GM12878 (cell line): ENCODE measurements at regions not wholly inside any gene's neighbourhood (a gene's known extent, or its start where the extent isn't known, plus 50 kb on each side); places are given as distances from the start of the nearest gene placed in this dataset.

Experiments
- ATAC-seq: fragments of 200-7000 bp; cut with Tn5 transposase; 3 replicates; pipeline ENCODE4 v1.9.1; 2020; ENCODE audit warnings: mild to moderate bottlenecking, moderate library complexity
- BruUV-seq: library from RNA; stranded (reverse); fragments of 400-500 nt; replicated peaks from 2 replicates; lab custom pipeline; 2021; lab: Mats Ljungman, UMichigan
- CTCF ChIA-PET: fragments of 300-600 bp; sonication (Branson Sonifier 250); formaldehyde crosslinking; extraction: SDS; loops from one replicate; lab custom pipeline; 2021; ENCODE audit warnings: inconsistent platforms; lab: Yijun Ruan, JAX
- POLR2A ChIA-PET: fragments of 350-600 bp; formaldehyde crosslinking; extraction: SDS; loops from one replicate; lab custom pipeline; 2021; ENCODE audit warnings: inconsistent platforms; lab: Charles Lee
- RAD21 ChIA-PET: fragments of 300-600 bp; sonication (Branson Sonifier 250); formaldehyde crosslinking; loops from one replicate; lab custom pipeline; 2023; ENCODE audit warnings: antibody characterized with exemption; ENCODE audit not compliant: unreplicated experiment; lab: Charles Lee
- SMC1A ChIA-PET: fragments of 300-600 bp; sonication (Branson Sonifier 250); formaldehyde crosslinking; loops from one replicate; lab custom pipeline; 2023; ENCODE audit not compliant: unreplicated experiment, uncharacterized antibody; lab: Charles Lee
- DNase-seq: peaks from one replicate; pipeline ENCODE4 v3.0.0-alpha.2; 2011; ENCODE audit warnings: low read depth, low spot score
- FAIRE-seq: peaks from 3 replicates; lab custom pipeline; 2011; peaks lifted over from hg19 to GRCh38; lab: Jason Lieb, UNC
- H2AFZ ChIP-seq: 2 replicates; pipeline ENCODE4 v1.6.0; 2011; ENCODE audit warnings: low read depth, low read length, control low read depth; ENCODE audit not compliant: control insufficient read depth
- H3K27ac ChIP-seq: 2 replicates; pipeline ENCODE4 v1.5.1; 2011; ENCODE audit warnings: control low read depth; ENCODE audit not compliant: control insufficient read depth, insufficient read depth
- H3K27me3 ChIP-seq, 2 experiments: replicated peaks in 1 of 2; 2 replicates each; pipeline versions ENCODE4 v1.6.0 to v1.6.1; 2011; ENCODE audit warnings: low read length in 1 of 2; ENCODE audit not compliant: control insufficient read depth in 2 of 2, insufficient read depth in 2 of 2
- H3K36me3 ChIP-seq, 2 experiments: 2 replicates each; pipeline ENCODE4 v1.5.1; 2011; ENCODE audit warnings: low read length in 1 of 2; ENCODE audit not compliant: control insufficient read depth in 2 of 2, insufficient read depth in 2 of 2
- H3K4me1 ChIP-seq: 2 replicates; pipeline ENCODE4 v1.6.1; 2011; ENCODE audit warnings: mild to moderate bottlenecking, low read length, moderate library complexity, mixed read lengths; ENCODE audit not compliant: control insufficient read depth, insufficient read depth
- H3K4me2 ChIP-seq: 2 replicates; pipeline ENCODE4 v1.6.0; 2011; ENCODE audit warnings: control low read depth; ENCODE audit not compliant: control insufficient read depth, insufficient read depth
- H3K4me3 ChIP-seq: fragments of 200-600 bp; sonication (generic); 2 replicates; pipeline ENCODE4 v1.5.1; 2016
- H3K79me2 ChIP-seq: 2 replicates; pipeline ENCODE4 v1.6.0; 2011; ENCODE audit warnings: low read length; ENCODE audit not compliant: control insufficient read depth, insufficient read depth
- H3K9ac ChIP-seq: 2 replicates; pipeline ENCODE4 v1.8.0; 2011; ENCODE audit warnings: low read length, control low read depth, mixed read lengths; ENCODE audit not compliant: control insufficient read depth, insufficient read depth
- H3K9me3 ChIP-seq: replicated peaks from 3 replicates; pipeline ENCODE4 v1.5.1; 2011; ENCODE audit warnings: mild to moderate bottlenecking, low read length; ENCODE audit not compliant: control insufficient read depth, insufficient read depth
- H4K20me1 ChIP-seq: 2 replicates; pipeline ENCODE4 v1.6.0; 2011; ENCODE audit not compliant: control insufficient read depth, insufficient read depth
- CREB1 ChIP-seq: IDR thresholded peaks from 2 replicates; pipeline ENCODE4 v1.6.1; 2012; ENCODE audit warnings: low read depth, mild to moderate bottlenecking, inconsistent platforms
- ELK1 ChIP-seq: IDR thresholded peaks from 2 replicates; pipeline ENCODE4 v1.6.1; 2012; ENCODE audit warnings: low read depth, low read length, improper control_type of control experiment
- ETV6 ChIP-seq, 2 experiments: fragments of 450-650 bp in 1 of 2; IDR thresholded peaks in 1 of 2; conservative IDR thresholded peaks in 1 of 2; 2 replicates each; pipeline ENCODE4 v1.6.1; 2014; ENCODE audit warnings: antibody characterized with exemption in 1 of 2, borderline replicate concordance in 1 of 2, low read depth in 1 of 2, mild to moderate bottlenecking in 1 of 2, moderate library complexity in 1 of 2
- FOXM1 ChIP-seq: IDR thresholded peaks from 2 replicates; pipeline ENCODE4 v1.6.1; 2012; ENCODE audit warnings: low read depth, mild to moderate bottlenecking, inconsistent platforms, low read length, moderate library complexity
- MXI1 ChIP-seq: fragments of 150-350 bp; IDR thresholded peaks from 2 replicates; pipeline ENCODE4 v1.6.1; 2011; ENCODE audit warnings: low read depth, mild to moderate bottlenecking, inconsistent platforms, low read length, improper control_type of control experiment
- NFIC ChIP-seq: IDR thresholded peaks from 2 replicates; pipeline ENCODE4 v1.6.1; 2012; ENCODE audit warnings: low read depth, mild to moderate bottlenecking, inconsistent platforms, low read length, moderate library complexity
- NFYB ChIP-seq: IDR thresholded peaks from 2 replicates; pipeline ENCODE4 v1.6.1; 2011; ENCODE audit warnings: low read depth, mild to moderate bottlenecking, low read length, improper control_type of control experiment, moderate library complexity; ENCODE audit not compliant: insufficient read depth
- PML ChIP-seq: IDR thresholded peaks from 2 replicates; pipeline ENCODE4 v1.6.1; 2012; ENCODE audit warnings: low read length, inconsistent platforms
- POU2F2 ChIP-seq: IDR thresholded peaks from 3 replicates; pipeline ENCODE4 v1.6.1; 2011; ENCODE audit warnings: low read depth, mild to moderate bottlenecking, low read length, borderline replicate concordance
- RELA ChIP-seq: fragments of 450-650 bp; IDR thresholded peaks from 2 replicates; pipeline ENCODE4 v1.8.0; 2014; ENCODE audit warnings: borderline replicate concordance; ENCODE audit not compliant: partially characterized antibody
- SUZ12 ChIP-seq: fragments of 200-600 bp; sonication (generic); IDR thresholded peaks from one replicate; pipeline ENCODE4 v1.6.1; 2018; ENCODE audit warnings: antibody characterized with exemption, mild to moderate bottlenecking; ENCODE audit not compliant: unreplicated experiment
- TBL1XR1 ChIP-seq: IDR thresholded peaks from 2 replicates; pipeline ENCODE4 v1.6.1; 2012; ENCODE audit warnings: low read depth, low read length, improper control_type of control experiment
- ZNF217 ChIP-seq: fragments of 450-650 bp; IDR thresholded peaks from 2 replicates; pipeline ENCODE4 v1.6.1; 2017; ENCODE audit warnings: antibody characterized with exemption, mild to moderate bottlenecking
- WGBS: methylation state at CpG from one replicate; pipeline ENCODE4 v1.1.6; 2016; ENCODE audit warnings: low lambda C conversion rate; ENCODE audit not compliant: insufficient replicate concordance, insufficient coverage; ENCODE audit errors: missing lambda C conversion rate; 5-methylcytosine and 5-hydroxymethylcytosine counted together
- in situ Hi-C: fragments of 300-500 bp; cut with MboI; formaldehyde crosslinking; loops from 9 replicates; pipeline ENCODE4 v1.14.3; 2018; ENCODE audit warnings: mixed read lengths
- intact Hi-C: fragments of 100-400 bp; cut with micrococcal nuclease; formaldehyde crosslinking; loops from one replicate; pipeline ENCODE4 v1.14.2; 2022; ENCODE audit not compliant: unreplicated experiment
- TF ChIP-seq, protein P1 (sequence below): fragments of 150-350 bp; IDR thresholded peaks from 2 replicates; pipeline ENCODE4 v1.6.1; 2016; ENCODE audit warnings: low read depth, low read length
- TF ChIP-seq, protein P2 (sequence below): fragments of 450-650 bp; IDR thresholded peaks from 2 replicates; pipeline ENCODE4 v1.6.1; 2017; ENCODE audit warnings: mild to moderate bottlenecking, moderate library complexity

GRCh38 chr7:106583706-106584690 lies 77.0 kb downstream of the CCDC71L start:
- intact Hi-C loops = no loop called here
- 37% methylated on average over 5 of the region's 5 CpGs for WGBS
- RAD21 ChIA-PET = no interaction called here
- no peak for TF ChIP-seq RELA
- TF ChIP-seq, protein P1, sequence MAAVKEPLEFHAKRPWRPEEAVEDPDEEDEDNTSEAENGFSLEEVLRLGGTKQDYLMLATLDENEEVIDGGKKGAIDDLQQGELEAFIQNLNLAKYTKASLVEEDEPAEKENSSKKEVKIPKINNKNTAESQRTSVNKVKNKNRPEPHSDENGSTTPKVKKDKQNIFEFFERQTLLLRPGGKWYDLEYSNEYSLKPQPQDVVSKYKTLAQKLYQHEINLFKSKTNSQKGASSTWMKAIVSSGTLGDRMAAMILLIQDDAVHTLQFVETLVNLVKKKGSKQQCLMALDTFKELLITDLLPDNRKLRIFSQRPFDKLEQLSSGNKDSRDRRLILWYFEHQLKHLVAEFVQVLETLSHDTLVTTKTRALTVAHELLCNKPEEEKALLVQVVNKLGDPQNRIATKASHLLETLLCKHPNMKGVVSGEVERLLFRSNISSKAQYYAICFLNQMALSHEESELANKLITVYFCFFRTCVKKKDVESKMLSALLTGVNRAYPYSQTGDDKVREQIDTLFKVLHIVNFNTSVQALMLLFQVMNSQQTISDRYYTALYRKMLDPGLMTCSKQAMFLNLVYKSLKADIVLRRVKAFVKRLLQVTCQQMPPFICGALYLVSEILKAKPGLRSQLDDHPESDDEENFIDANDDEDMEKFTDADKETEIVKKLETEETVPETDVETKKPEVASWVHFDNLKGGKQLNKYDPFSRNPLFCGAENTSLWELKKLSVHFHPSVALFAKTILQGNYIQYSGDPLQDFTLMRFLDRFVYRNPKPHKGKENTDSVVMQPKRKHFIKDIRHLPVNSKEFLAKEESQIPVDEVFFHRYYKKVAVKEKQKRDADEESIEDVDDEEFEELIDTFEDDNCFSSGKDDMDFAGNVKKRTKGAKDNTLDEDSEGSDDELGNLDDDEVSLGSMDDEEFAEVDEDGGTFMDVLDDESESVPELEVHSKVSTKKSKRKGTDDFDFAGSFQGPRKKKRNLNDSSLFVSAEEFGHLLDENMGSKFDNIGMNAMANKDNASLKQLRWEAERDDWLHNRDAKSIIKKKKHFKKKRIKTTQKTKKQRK = no peak
- TF ChIP-seq, protein P2, sequence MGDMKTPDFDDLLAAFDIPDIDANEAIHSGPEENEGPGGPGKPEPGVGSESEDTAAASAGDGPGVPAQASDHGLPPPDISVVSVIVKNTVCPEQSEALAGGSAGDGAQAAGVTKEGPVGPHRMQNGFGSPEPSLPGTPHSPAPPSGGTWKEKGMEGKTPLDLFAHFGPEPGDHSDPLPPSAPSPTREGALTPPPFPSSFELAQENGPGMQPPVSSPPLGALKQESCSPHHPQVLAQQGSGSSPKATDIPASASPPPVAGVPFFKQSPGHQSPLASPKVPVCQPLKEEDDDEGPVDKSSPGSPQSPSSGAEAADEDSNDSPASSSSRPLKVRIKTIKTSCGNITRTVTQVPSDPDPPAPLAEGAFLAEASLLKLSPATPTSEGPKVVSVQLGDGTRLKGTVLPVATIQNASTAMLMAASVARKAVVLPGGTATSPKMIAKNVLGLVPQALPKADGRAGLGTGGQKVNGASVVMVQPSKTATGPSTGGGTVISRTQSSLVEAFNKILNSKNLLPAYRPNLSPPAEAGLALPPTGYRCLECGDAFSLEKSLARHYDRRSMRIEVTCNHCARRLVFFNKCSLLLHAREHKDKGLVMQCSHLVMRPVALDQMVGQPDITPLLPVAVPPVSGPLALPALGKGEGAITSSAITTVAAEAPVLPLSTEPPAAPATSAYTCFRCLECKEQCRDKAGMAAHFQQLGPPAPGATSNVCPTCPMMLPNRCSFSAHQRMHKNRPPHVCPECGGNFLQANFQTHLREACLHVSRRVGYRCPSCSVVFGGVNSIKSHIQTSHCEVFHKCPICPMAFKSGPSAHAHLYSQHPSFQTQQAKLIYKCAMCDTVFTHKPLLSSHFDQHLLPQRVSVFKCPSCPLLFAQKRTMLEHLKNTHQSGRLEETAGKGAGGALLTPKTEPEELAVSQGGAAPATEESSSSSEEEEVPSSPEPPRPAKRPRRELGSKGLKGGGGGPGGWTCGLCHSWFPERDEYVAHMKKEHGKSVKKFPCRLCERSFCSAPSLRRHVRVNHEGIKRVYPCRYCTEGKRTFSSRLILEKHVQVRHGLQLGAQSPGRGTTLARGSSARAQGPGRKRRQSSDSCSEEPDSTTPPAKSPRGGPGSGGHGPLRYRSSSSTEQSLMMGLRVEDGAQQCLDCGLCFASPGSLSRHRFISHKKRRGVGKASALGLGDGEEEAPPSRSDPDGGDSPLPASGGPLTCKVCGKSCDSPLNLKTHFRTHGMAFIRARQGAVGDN = no peak
- TF ChIP-seq ELK1 = no peak
- no peak for TF ChIP-seq SUZ12
- no peak for TF ChIP-seq NFYB
- TF ChIP-seq CREB1 = no peak
- TF ChIP-seq PML = no peak
- TF ChIP-seq MXI1 = no peak
- no peak for TF ChIP-seq POU2F2
- TF ChIP-seq TBL1XR1 = no peak
- no peak for TF ChIP-seq FOXM1
- TF ChIP-seq NFIC = no peak
- TF ChIP-seq ZNF217 = no peak
- no peak for TF ChIP-seq ETV6 (conservative IDR thresholded peaks at IDR 0.05 in 1 of 2, IDR thresholded peaks at IDR 0.05 in 1 of 2; ENCODE audit: borderline replicate concordance in 1 of 2, low read depth in 1 of 2)

More at GRCh38 chr7:106583706-106584690, 77.0 kb downstream of the CCDC71L start:
- Histone ChIP-seq H3K27ac (no peak overlapping the region), H3K27me3 (no peaks in the 10 kb centered on the region), H3K4me3 (no peak overlapping the region), H3K9ac (no peak overlapping the region), H2AFZ (no peak overlapping the region), H3K79me2 (no peaks in the 10 kb centered on the region), H3K9me3 (no peaks in the 10 kb centered on the region; the same call in 2 of the 3 replicates), H3K36me3 (no peaks in the 10 kb centered on the region), H3K4me1 (no peaks in the 10 kb centered on the region), H4K20me1 (no peaks in the 10 kb centered on the region), H3K4me2 (no peak overlapping the region)
- ATAC-seq = no peak
- SMC1A ChIA-PET = interaction anchor here (1.0 kb wide), 1 partner anchor 41 kb away, joined by 4 read pairs; no protein-coding TSS in a partner anchor
- no TSS peak for BruUV-seq
- no peak for DNase-seq
- POLR2A ChIA-PET = no interaction called here
- CTCF ChIA-PET = no interaction called here
- FAIRE-seq = no peak
- in situ Hi-C loops = no loop called here
